ENCODE measurements at regions not wholly inside any gene's neighbourhood (a gene's known extent, or its start where the extent isn't known, plus 50 kb on each side); places are given as distances from the start of the nearest gene placed in this dataset.

DNA sequence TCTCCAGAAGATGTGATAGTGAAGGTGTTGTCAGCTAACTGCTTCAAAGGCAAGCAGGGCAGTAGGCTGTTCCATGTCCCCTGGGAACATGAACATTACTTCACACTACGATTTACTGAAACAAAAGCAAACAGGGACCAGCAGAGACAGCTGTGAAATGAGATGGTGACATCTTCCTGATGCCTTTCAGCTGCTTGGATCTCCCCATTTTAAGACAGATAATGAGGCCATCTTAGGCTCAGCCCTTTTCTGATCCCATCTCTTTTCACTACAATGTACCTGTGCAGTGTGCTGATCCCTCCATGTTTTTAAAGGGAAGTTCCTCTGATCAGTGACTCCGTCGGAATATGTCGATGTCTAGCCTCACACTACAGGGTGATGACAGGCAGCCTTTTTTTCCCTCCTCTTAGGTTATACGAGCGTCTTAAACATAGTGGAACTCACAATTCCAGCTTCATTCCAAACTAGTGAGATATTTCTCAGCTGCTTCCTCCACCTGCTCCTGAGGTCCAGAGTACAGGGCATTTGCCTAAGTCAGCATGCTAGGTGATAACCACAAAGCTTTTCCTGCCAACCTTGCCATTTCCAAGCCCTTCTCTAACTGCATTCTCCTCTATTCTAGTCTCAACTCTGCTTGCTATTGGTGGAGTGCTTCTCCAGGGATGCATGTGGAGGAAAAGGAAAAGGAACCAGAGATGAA lies 87.6 kb upstream of the EGLN3 start:
- no peak overlapping the region for H3K4me3 Mint-ChIP-seq
- no peaks in the 10 kb centered on the region for H3K27me3 Mint-ChIP-seq (ENCODE audit: low read depth)
- POLR2A ChIA-PET = no interaction called here
- ATAC-seq (no peak), DNase-seq (ENCODE audit: low spot score) (no peak)
- TF ChIP-seq, protein P1, sequence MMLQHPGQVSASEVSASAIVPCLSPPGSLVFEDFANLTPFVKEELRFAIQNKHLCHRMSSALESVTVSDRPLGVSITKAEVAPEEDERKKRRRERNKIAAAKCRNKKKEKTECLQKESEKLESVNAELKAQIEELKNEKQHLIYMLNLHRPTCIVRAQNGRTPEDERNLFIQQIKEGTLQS (CRISPR knock-in tag; conservative IDR thresholded peaks at IDR 0.05) = no peak
- TF ChIP-seq, protein P2, sequence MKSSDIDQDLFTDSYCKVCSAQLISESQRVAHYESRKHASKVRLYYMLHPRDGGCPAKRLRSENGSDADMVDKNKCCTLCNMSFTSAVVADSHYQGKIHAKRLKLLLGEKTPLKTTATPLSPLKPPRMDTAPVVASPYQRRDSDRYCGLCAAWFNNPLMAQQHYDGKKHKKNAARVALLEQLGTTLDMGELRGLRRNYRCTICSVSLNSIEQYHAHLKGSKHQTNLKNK (CRISPR knock-in tag; IDR thresholded peaks at IDR 0.05) = no peak
- TF ChIP-seq RORB (CRISPR knock-in tag; IDR thresholded peaks at IDR 0.05) = no peak
- TF ChIP-seq JUN (CRISPR knock-in tag; IDR thresholded peaks at IDR 0.05) = no peak
- TF ChIP-seq NFATC4 (CRISPR knock-in tag; IDR thresholded peaks at IDR 0.05) = no peak
- TF ChIP-seq ZNF396 (CRISPR knock-in tag; IDR thresholded peaks at IDR 0.05; ENCODE audit: borderline replicate concordance) = no peak
- TF ChIP-seq, protein P3, sequence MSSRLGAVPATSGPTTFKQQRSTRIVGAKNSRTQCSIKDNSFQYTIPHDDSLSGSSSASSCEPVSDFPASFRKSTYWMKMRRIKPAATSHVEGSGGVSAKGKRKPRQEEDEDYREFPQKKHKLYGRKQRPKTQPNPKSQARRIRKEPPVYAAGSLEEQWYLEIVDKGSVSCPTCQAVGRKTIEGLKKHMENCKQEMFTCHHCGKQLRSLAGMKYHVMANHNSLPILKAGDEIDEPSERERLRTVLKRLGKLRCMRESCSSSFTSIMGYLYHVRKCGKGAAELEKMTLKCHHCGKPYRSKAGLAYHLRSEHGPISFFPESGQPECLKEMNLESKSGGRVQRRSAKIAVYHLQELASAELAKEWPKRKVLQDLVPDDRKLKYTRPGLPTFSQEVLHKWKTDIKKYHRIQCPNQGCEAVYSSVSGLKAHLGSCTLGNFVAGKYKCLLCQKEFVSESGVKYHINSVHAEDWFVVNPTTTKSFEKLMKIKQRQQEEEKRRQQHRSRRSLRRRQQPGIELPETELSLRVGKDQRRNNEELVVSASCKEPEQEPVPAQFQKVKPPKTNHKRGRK (CRISPR knock-in tag; IDR thresholded peaks at IDR 0.05; ENCODE audit: borderline replicate concordance) = no peak
- TF ChIP-seq ESRRA (CRISPR knock-in tag; IDR thresholded peaks at IDR 0.05; ENCODE audit: borderline replicate concordance) = no peak
- TF ChIP-seq, protein P4, sequence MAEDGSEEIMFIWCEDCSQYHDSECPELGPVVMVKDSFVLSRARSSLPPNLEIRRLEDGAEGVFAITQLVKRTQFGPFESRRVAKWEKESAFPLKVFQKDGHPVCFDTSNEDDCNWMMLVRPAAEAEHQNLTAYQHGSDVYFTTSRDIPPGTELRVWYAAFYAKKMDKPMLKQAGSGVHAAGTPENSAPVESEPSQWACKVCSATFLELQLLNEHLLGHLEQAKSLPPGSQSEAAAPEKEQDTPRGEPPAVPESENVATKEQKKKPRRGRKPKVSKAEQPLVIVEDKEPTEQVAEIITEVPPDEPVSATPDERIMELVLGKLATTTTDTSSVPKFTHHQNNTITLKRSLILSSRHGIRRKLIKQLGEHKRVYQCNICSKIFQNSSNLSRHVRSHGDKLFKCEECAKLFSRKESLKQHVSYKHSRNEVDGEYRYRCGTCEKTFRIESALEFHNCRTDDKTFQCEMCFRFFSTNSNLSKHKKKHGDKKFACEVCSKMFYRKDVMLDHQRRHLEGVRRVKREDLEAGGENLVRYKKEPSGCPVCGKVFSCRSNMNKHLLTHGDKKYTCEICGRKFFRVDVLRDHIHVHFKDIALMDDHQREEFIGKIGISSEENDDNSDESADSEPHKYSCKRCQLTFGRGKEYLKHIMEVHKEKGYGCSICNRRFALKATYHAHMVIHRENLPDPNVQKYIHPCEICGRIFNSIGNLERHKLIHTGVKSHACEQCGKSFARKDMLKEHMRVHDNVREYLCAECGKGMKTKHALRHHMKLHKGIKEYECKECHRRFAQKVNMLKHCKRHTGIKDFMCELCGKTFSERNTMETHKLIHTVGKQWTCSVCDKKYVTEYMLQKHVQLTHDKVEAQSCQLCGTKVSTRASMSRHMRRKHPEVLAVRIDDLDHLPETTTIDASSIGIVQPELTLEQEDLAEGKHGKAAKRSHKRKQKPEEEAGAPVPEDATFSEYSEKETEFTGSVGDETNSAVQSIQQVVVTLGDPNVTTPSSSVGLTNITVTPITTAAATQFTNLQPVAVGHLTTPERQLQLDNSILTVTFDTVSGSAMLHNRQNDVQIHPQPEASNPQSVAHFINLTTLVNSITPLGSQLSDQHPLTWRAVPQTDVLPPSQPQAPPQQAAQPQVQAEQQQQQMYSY (CRISPR knock-in tag; IDR thresholded peaks at IDR 0.05) = no peak
- no peak for TF ChIP-seq GTF2I (CRISPR knock-in tag; conservative IDR thresholded peaks at IDR 0.05)
- no peak for TF ChIP-seq ZBTB21 (CRISPR knock-in tag; IDR thresholded peaks at IDR 0.05; ENCODE audit: borderline replicate concordance)
- TF ChIP-seq, protein P5, sequence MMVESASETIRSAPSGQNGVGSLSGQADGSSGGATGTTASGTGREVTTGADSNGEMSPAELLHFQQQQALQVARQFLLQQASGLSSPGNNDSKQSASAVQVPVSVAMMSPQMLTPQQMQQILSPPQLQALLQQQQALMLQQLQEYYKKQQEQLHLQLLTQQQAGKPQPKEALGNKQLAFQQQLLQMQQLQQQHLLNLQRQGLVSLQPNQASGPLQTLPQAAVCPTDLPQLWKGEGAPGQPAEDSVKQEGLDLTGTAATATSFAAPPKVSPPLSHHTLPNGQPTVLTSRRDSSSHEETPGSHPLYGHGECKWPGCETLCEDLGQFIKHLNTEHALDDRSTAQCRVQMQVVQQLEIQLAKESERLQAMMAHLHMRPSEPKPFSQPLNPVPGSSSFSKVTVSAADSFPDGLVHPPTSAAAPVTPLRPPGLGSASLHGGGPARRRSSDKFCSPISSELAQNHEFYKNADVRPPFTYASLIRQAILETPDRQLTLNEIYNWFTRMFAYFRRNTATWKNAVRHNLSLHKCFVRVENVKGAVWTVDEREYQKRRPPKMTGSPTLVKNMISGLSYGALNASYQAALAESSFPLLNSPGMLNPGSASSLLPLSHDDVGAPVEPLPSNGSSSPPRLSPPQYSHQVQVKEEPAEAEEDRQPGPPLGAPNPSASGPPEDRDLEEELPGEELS (CRISPR knock-in tag; IDR thresholded peaks at IDR 0.05) = no peak
- TF ChIP-seq, protein P6, sequence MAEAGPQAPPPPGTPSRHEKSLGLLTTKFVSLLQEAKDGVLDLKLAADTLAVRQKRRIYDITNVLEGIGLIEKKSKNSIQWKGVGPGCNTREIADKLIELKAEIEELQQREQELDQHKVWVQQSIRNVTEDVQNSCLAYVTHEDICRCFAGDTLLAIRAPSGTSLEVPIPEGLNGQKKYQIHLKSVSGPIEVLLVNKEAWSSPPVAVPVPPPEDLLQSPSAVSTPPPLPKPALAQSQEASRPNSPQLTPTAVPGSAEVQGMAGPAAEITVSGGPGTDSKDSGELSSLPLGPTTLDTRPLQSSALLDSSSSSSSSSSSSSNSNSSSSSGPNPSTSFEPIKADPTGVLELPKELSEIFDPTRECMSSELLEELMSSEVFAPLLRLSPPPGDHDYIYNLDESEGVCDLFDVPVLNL (CRISPR knock-in tag; IDR thresholded peaks at IDR 0.05; ENCODE audit: borderline replicate concordance, low read depth) = no peak
- TF ChIP-seq ZNF317 (CRISPR knock-in tag; IDR thresholded peaks at IDR 0.05; ENCODE audit: borderline replicate concordance, low read depth) = no peak
- no peak for TF ChIP-seq RELA (CRISPR knock-in tag; IDR thresholded peaks at IDR 0.05; ENCODE audit: borderline replicate concordance)
- TF ChIP-seq, protein P7, sequence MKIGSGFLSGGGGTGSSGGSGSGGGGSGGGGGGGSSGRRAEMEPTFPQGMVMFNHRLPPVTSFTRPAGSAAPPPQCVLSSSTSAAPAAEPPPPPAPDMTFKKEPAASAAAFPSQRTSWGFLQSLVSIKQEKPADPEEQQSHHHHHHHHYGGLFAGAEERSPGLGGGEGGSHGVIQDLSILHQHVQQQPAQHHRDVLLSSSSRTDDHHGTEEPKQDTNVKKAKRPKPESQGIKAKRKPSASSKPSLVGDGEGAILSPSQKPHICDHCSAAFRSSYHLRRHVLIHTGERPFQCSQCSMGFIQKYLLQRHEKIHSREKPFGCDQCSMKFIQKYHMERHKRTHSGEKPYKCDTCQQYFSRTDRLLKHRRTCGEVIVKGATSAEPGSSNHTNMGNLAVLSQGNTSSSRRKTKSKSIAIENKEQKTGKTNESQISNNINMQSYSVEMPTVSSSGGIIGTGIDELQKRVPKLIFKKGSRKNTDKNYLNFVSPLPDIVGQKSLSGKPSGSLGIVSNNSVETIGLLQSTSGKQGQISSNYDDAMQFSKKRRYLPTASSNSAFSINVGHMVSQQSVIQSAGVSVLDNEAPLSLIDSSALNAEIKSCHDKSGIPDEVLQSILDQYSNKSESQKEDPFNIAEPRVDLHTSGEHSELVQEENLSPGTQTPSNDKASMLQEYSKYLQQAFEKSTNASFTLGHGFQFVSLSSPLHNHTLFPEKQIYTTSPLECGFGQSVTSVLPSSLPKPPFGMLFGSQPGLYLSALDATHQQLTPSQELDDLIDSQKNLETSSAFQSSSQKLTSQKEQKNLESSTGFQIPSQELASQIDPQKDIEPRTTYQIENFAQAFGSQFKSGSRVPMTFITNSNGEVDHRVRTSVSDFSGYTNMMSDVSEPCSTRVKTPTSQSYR (CRISPR knock-in tag; IDR thresholded peaks at IDR 0.05) = no peak
- no peak for TF ChIP-seq OVOL2 (CRISPR knock-in tag; IDR thresholded peaks at IDR 0.05; ENCODE audit: borderline replicate concordance)
- TF ChIP-seq, protein P8, sequence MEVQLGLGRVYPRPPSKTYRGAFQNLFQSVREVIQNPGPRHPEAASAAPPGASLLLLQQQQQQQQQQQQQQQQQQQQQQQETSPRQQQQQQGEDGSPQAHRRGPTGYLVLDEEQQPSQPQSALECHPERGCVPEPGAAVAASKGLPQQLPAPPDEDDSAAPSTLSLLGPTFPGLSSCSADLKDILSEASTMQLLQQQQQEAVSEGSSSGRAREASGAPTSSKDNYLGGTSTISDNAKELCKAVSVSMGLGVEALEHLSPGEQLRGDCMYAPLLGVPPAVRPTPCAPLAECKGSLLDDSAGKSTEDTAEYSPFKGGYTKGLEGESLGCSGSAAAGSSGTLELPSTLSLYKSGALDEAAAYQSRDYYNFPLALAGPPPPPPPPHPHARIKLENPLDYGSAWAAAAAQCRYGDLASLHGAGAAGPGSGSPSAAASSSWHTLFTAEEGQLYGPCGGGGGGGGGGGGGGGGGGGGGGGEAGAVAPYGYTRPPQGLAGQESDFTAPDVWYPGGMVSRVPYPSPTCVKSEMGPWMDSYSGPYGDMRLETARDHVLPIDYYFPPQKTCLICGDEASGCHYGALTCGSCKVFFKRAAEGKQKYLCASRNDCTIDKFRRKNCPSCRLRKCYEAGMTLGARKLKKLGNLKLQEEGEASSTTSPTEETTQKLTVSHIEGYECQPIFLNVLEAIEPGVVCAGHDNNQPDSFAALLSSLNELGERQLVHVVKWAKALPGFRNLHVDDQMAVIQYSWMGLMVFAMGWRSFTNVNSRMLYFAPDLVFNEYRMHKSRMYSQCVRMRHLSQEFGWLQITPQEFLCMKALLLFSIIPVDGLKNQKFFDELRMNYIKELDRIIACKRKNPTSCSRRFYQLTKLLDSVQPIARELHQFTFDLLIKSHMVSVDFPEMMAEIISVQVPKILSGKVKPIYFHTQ (CRISPR knock-in tag; IDR thresholded peaks at IDR 0.05) = no peak
- TF ChIP-seq NFE2L1 (CRISPR knock-in tag; IDR thresholded peaks at IDR 0.05) = no peak
- TF ChIP-seq, protein P9, sequence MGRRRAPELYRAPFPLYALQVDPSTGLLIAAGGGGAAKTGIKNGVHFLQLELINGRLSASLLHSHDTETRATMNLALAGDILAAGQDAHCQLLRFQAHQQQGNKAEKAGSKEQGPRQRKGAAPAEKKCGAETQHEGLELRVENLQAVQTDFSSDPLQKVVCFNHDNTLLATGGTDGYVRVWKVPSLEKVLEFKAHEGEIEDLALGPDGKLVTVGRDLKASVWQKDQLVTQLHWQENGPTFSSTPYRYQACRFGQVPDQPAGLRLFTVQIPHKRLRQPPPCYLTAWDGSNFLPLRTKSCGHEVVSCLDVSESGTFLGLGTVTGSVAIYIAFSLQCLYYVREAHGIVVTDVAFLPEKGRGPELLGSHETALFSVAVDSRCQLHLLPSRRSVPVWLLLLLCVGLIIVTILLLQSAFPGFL (CRISPR knock-in tag; IDR thresholded peaks at IDR 0.05; ENCODE audit: borderline replicate concordance) = no peak
- peaks cover 2% of the 10 kb centered on the region for H3K4me1 Mint-ChIP-seq
- H3K36me3 Mint-ChIP-seq = no peaks in the 10 kb centered on the region
- CTCF ChIA-PET = interaction anchor here (1.1 kb wide), 1 partner anchor 189 kb away, joined by 3 read pairs; no protein-coding TSS in a partner anchor
- peaks cover 1% of the 10 kb centered on the region; the same call in 1 of the 2 replicates for H3K9me3 Mint-ChIP-seq
- H3K27ac Mint-ChIP-seq = no peak overlapping the region
